ENCODE measurements at regions not wholly inside any gene's neighbourhood (a gene's known extent, or its start where the extent isn't known, plus 50 kb on each side); places are given as distances from the start of the nearest gene placed in this dataset.

- Mint-ChIP-seq H3K9me3 (no peaks in the 10 kb centered on the region), H3K27ac (no peak overlapping the region), H3K36me3 (no peaks in the 10 kb centered on the region), H3K27me3 (ENCODE audit: low read depth in 2 of 2) (peaks cover 7 to 33% of the 10 kb centered on the region in 2 donors), H3K4me1 (no peaks in the 10 kb centered on the region), H3K4me3 (no peak overlapping the region)
- 24% methylated on average over 4 of the region's 4 CpGs for WGBS (ENCODE audit: insufficient coverage)
- no peak overlapping the region for H3K27ac ChIP-seq (ENCODE audit: low read length)
- intact Hi-C loops (cut with micrococcal nuclease), result no loop called here
- H3K4me1 ChIP-seq (ENCODE audit: control insufficient read depth, insufficient read depth, low read length), result no peaks in the 10 kb centered on the region
- TF ChIP-seq CTCF (IDR thresholded peaks at IDR 0.05), result no peak
- no peaks in the 10 kb centered on the region for H3K36me3 ChIP-seq (ENCODE audit: control insufficient read depth, insufficient read depth, low read length)
- no peak overlapping the region for H3K4me3 ChIP-seq (ENCODE audit: low read length)
- no peaks in the 10 kb centered on the region for H3K27me3 ChIP-seq (ENCODE audit: control insufficient read depth, insufficient read depth, low read length)
- no peak for ATAC-seq
- no peak for DNase-seq
- H3K9me3 ChIP-seq (ENCODE audit: control insufficient read depth, insufficient read depth, low read length), result no peaks in the 10 kb centered on the region
Observed at GRCh38 chr17:5785338-5785737, 201.0 kb upstream of the NLRP1 start.

- H3K27me3 ChIP-seq (ENCODE audit: control insufficient read depth, insufficient read depth, low read length), result no peaks in the 10 kb centered on the region
- H3K27ac ChIP-seq (ENCODE audit: low read length), result no peak overlapping the region
- ATAC-seq (no peak), DNase-seq (no peak)
- no peak for TF ChIP-seq CTCF (IDR thresholded peaks at IDR 0.05)
- H3K4me3 Mint-ChIP-seq, result no peak overlapping the region
- H3K36me3 Mint-ChIP-seq, result no peaks in the 10 kb centered on the region
- H3K9me3 Mint-ChIP-seq, result no peaks in the 10 kb centered on the region
- H3K4me1 Mint-ChIP-seq, result no peaks in the 10 kb centered on the region
- H3K4me3 ChIP-seq (ENCODE audit: low read length), result no peak overlapping the region
- no peaks in the 10 kb centered on the region for H3K36me3 ChIP-seq (ENCODE audit: control insufficient read depth, insufficient read depth, low read length)
- WGBS (ENCODE audit: insufficient coverage), result 62% methylated on average over 11 of the region's 11 CpGs
- intact Hi-C loops (cut with micrococcal nuclease), result no loop called here
- H3K27ac Mint-ChIP-seq, result no peak overlapping the region
- no peaks in the 10 kb centered on the region for H3K4me1 ChIP-seq (ENCODE audit: control insufficient read depth, insufficient read depth, low read length)
- no peaks in the 10 kb centered on the region for H3K9me3 ChIP-seq (ENCODE audit: control insufficient read depth, insufficient read depth, low read length)
- H3K27me3 Mint-ChIP-seq (ENCODE audit: low read depth in 2 of 2), result peaks cover 7 to 29% of the 10 kb centered on the region in 2 donors
Observed at GRCh38 chr17:5785867-5786509, 201.7 kb upstream of the NLRP1 start.

- 54% methylated on average over 6 of the region's 6 CpGs for WGBS (ENCODE audit: insufficient coverage)
Observed at GRCh38 chr17:5786510-5786875, 202.2 kb upstream of the NLRP1 start.

More at GRCh38 chr17:5786510-5786875, 202.2 kb upstream of the NLRP1 start:
- Mint-ChIP-seq H3K9me3 (no peaks in the 10 kb centered on the region), H3K27ac (no peak overlapping the region), H3K27me3 (ENCODE audit: low read depth in 2 of 2) (peaks cover 7 to 34% of the 10 kb centered on the region in 2 donors), H3K36me3 (no peaks in the 10 kb centered on the region), H3K4me1 (no peaks in the 10 kb centered on the region), H3K4me3 (no peak overlapping the region)
- Histone ChIP-seq H3K36me3 (ENCODE audit: control insufficient read depth, insufficient read depth, low read length) (no peaks in the 10 kb centered on the region), H3K27ac (ENCODE audit: low read length) (no peak overlapping the region), H3K4me1 (ENCODE audit: control insufficient read depth, insufficient read depth, low read length) (no peaks in the 10 kb centered on the region), H3K9me3 (ENCODE audit: control insufficient read depth, insufficient read depth, low read length) (no peaks in the 10 kb centered on the region), H3K4me3 (ENCODE audit: low read length) (no peak overlapping the region), H3K27me3 (ENCODE audit: control insufficient read depth, insufficient read depth, low read length) (no peaks in the 10 kb centered on the region)
- no peak for TF ChIP-seq CTCF (IDR thresholded peaks at IDR 0.05)
- intact Hi-C loops (cut with micrococcal nuclease), result no loop called here
- ATAC-seq (no peak), DNase-seq (no peak)
